Neuron (in vitro differentiated cells): ENCODE measurements at regions not wholly inside any gene's neighbourhood (a gene's known extent, or its start where the extent isn't known, plus 50 kb on each side); places are given as distances from the start of the nearest gene placed in this dataset.
"Not testable (repeated sequence)": the region's sequence is repeated elsewhere in the genome, so short reads cannot be mapped to it uniquely, and the experiment has no call there.

Experiments
- H2AFZ ChIP-seq: one replicate; pipeline ENCODE4 v1.6.1; 2013; ENCODE audit warnings: low read depth, mild to moderate bottlenecking, inconsistent platforms, low read length, moderate library complexity
- H3K27me3 ChIP-seq: one replicate; pipeline ENCODE4 v1.6.1; 2013; ENCODE audit warnings: low read length; ENCODE audit not compliant: insufficient read depth
- H3K36me3 ChIP-seq: one replicate; pipeline ENCODE4 v1.6.1; 2013; ENCODE audit warnings: low read length; ENCODE audit not compliant: insufficient read depth
- H3K4me1 ChIP-seq: one replicate; pipeline ENCODE4 v1.6.1; 2013; ENCODE audit warnings: low read length; ENCODE audit not compliant: insufficient read depth
- H3K4me3 ChIP-seq: 2 replicates; pipeline ENCODE4 v1.5.1; 2013; ENCODE audit warnings: mild to moderate bottlenecking, low read length, moderate library complexity
- H3K9me3 ChIP-seq: one replicate; pipeline ENCODE4 v1.6.1; 2013; ENCODE audit warnings: low read length

DNA sequence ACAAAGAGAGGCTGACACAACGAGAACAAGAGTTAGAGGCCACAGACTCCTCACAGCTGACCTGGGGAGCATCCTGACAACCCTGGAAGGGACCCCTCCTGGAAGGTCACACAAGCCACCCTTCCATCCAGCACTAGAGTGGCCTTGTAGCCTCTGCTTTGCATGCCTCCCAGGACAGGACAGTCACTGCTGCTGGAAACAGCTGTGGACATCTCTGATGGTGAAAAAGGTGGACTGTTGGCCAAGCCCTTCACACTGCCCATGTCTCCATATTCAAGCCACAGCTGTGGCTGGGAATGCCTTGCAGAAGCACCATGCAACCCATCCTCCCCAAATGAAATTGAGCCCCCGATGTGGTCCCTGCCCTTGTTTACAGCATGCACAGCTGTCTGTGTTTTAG lies 102.1 kb upstream of the SRSF6 start:
- no peaks in the 10 kb centered on the region for H3K4me1 ChIP-seq
- no peak overlapping the region for H2AFZ ChIP-seq
- H3K4me3 ChIP-seq: no peak overlapping the region
- no peaks in the 10 kb centered on the region for H3K36me3 ChIP-seq
- H3K9me3 ChIP-seq: no peaks in the 10 kb centered on the region
- no peaks in the 10 kb centered on the region for H3K27me3 ChIP-seq

GRCh38 chr20:43352996-43353395 lies 104.7 kb upstream of the SRSF6 start:
- Histone ChIP-seq H3K4me3 (no peak overlapping the region), H3K27me3 (no peaks in the 10 kb centered on the region), H3K9me3 (no peaks in the 10 kb centered on the region), H2AFZ (no peak overlapping the region), H3K36me3 (no peaks in the 10 kb centered on the region), H3K4me1 (no peaks in the 10 kb centered on the region)

DNA sequence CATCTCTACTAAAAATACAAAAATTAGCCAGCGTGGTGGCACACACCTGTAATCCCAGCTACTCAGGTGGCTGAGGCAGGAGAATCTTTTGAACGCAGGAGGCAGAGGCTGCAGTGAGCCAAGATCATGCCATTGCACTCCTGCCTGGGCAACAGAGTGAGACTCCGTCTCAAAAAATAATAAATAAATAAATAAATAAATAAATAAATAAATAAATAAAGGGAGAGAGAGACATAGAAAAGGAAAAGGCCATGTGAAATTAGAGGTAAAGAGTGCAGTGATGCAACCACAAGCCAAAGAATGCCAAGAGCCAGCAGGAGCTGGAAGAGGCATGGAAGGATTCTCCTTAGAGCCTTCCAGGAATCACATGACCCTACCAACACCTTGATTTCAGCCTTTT lies 107.0 kb upstream of the SRSF6 start:
- not testable (repeated sequence) for H3K4me3 ChIP-seq, H3K27me3 ChIP-seq, H3K9me3 ChIP-seq, H3K4me1 ChIP-seq, H3K36me3 ChIP-seq, H2AFZ ChIP-seq

DNA sequence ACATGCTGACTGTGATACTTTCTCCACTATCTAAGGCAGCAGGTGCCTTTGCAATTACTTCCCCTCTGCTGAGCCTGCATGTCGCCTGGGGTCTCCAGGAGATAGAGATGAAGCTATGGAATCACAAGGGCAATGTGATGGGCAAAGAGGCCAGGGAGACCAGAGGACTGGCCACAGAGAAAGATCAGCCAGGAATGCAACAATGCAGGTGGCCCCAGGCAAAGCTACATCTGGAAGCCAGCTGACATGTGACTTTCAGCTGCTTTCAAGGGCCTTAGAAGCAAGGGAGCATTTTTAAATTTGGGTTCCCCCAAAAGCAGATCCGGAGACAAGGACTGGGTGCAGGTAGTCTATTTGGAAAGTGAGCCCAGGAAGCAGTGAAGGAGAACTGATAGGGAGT lies 107.9 kb upstream of the SRSF6 start:
- H2AFZ ChIP-seq: no peak overlapping the region

GRCh38 chr20:43347839-43348238 lies 109.9 kb upstream of the SRSF6 start:
- H3K27me3 ChIP-seq, H3K4me1 ChIP-seq, H2AFZ ChIP-seq, H3K4me3 ChIP-seq, H3K36me3 ChIP-seq, H3K9me3 ChIP-seq: not testable (repeated sequence)

More for the DNA sequence above, 107.9 kb upstream of the SRSF6 start:
- no peaks in the 10 kb centered on the region for H3K9me3 ChIP-seq
- H3K36me3 ChIP-seq: no peaks in the 10 kb centered on the region
- H3K27me3 ChIP-seq: no peaks in the 10 kb centered on the region
- no peak overlapping the region for H3K4me3 ChIP-seq
- H3K4me1 ChIP-seq: no peaks in the 10 kb centered on the region

DNA sequence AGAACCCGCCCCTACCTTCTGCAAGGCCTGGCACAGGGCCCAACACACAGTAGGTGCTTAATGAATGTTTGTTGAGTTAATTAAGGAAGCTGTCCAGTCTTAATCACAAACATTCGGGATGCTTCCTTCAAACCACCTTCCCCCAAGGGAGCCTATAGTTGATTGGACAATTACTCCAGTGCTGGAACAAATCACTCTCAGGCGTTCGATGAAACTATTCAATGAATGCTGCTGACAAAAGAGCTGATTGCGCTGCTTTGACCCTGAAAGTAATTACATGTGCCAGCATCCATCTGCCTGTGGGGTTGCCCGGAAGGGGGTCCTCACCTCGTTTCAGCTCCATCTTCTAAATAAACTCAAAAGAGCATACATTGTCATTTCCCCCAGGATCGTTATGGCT lies 112.0 kb upstream of the SRSF6 start:
- H3K4me1 ChIP-seq: no peaks in the 10 kb centered on the region
- no peaks in the 10 kb centered on the region for H3K9me3 ChIP-seq
- no peaks in the 10 kb centered on the region for H3K27me3 ChIP-seq
- no peaks in the 10 kb centered on the region for H3K36me3 ChIP-seq
- no peak overlapping the region for H3K4me3 ChIP-seq
- no peak overlapping the region for H2AFZ ChIP-seq

- Histone ChIP-seq H3K4me3 (no peak overlapping the region), H3K9me3 (no peaks in the 10 kb centered on the region), H3K4me1 (no peaks in the 10 kb centered on the region), H3K27me3 (no peaks in the 10 kb centered on the region), H2AFZ (no peak overlapping the region), H3K36me3 (no peaks in the 10 kb centered on the region)
These were observed 116.2 kb upstream of the SRSF6 start for GRCh38 chr20:43341511-43341910.

DNA sequence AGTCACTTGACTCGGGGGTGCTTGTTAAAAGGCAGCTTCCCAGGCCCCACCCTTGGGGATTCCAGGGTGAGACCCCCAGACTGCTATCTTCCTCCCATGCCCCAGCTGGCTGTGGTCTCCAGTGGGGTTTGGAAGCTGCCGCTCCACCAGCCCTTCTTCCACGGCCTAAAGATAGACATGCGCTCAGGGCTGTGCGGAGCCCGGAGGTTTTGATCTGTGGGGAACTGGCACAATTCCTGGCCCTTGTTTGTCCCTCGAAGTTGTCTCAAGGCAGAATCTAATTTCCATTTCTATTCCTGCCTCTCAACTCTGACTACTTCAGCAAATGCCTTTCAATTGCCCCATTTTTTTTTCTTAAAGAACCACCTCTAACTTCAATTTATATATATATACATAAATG lies 120.7 kb upstream of the SRSF6 start:
- no peak overlapping the region for H2AFZ ChIP-seq
- no peaks in the 10 kb centered on the region for H3K27me3 ChIP-seq
- H3K36me3 ChIP-seq: no peaks in the 10 kb centered on the region
- H3K9me3 ChIP-seq: no peaks in the 10 kb centered on the region
- no peaks in the 10 kb centered on the region for H3K4me1 ChIP-seq
- no peak overlapping the region for H3K4me3 ChIP-seq

GRCh38 chr20:43334080-43334479 lies 123.6 kb upstream of the SRSF6 start:
- Histone ChIP-seq H3K4me3 (no peak overlapping the region), H3K9me3 (no peaks in the 10 kb centered on the region), H3K4me1 (no peaks in the 10 kb centered on the region), H2AFZ (no peak overlapping the region), H3K27me3 (no peaks in the 10 kb centered on the region), H3K36me3 (no peaks in the 10 kb centered on the region)

DNA sequence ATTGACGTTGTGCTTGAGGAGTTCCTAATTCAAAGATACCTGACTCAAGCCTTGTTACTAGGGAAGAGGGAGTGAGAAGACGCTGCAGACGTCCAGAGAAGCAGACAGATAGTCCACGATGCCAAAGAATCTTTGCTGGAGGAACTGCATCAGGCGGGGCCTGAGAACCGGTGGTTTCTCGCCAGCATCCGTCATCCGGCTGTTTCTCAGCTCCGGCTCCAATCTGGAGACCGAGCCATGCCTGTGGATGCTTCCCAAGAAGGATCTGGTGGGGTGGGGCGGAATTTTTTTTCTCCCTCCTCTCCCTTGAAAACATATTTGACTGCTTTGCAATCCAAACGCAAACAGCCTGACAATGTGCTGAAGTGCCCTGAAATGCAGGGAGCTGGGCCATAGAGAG lies 125.8 kb upstream of the SRSF6 start:
- Histone ChIP-seq H3K36me3 (no peaks in the 10 kb centered on the region), H3K4me1 (no peaks in the 10 kb centered on the region), H3K9me3 (no peaks in the 10 kb centered on the region), H3K4me3 (no peak overlapping the region), H2AFZ (no peak overlapping the region), H3K27me3 (no peaks in the 10 kb centered on the region)

GRCh38 chr20:43328697-43329096 lies 129.0 kb upstream of the SRSF6 start:
- Histone ChIP-seq H3K27me3 (no peaks in the 10 kb centered on the region), H3K36me3 (no peaks in the 10 kb centered on the region), H3K4me3 (no peak overlapping the region), H3K9me3 (no peaks in the 10 kb centered on the region), H2AFZ (no peak overlapping the region), H3K4me1 (no peaks in the 10 kb centered on the region)

DNA sequence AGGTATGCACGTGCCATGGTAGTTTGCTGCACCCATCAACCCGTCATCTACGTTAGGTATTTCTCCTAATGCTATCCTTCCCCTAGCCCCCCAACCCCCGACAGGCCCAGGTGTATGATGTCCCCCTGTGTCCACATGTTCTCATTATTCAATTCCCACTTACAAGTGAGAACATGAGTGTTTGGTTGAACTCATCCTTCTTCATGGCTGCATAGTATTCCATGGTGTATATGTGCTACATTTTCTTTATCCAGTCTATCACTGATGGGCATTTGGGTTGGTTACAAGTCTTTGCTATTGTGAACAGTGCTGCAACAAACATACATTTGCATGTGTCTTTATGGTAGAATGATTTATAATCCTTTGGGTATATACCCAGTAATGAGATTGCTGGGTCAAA lies 130.5 kb upstream of the SRSF6 start:
- not testable (repeated sequence) for H3K9me3 ChIP-seq, H2AFZ ChIP-seq, H3K36me3 ChIP-seq, H3K27me3 ChIP-seq, H3K4me3 ChIP-seq, H3K4me1 ChIP-seq

- Histone ChIP-seq H3K4me1 (no peaks in the 10 kb centered on the region), H3K4me3 (no peak overlapping the region), H3K36me3 (no peaks in the 10 kb centered on the region), H3K9me3 (no peaks in the 10 kb centered on the region), H3K27me3 (no peaks in the 10 kb centered on the region), H2AFZ (no peak overlapping the region)
These were observed 131.8 kb upstream of the SRSF6 start for GRCh38 chr20:43325926-43326325.

DNA sequence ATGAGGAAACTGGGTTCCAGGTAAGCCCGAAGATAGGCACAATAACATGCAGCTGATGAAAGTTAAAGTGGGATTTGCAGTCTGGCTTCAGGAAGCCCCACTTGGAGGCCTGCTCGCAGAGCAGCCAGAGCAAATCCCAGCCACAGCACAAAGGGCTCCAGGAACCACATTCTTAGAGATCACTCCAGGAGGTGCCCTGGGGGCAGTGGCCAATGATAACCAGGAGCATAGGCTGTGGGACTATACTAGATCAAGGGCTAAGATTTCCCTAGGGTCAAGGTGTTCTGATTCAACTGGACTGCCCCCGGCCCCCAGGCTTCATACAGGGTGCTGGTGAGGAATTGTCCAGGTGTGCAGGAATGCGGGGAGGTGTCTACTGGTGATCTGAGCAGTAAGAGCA lies 133.9 kb upstream of the PTPRT start:
- Histone ChIP-seq H3K4me1 (no peaks in the 10 kb centered on the region), H2AFZ (no peak overlapping the region), H3K36me3 (no peaks in the 10 kb centered on the region), H3K4me3 (no peak overlapping the region), H3K9me3 (no peaks in the 10 kb centered on the region), H3K27me3 (no peaks in the 10 kb centered on the region)
